ENCODE measurements at regions not wholly inside any gene's neighbourhood (a gene's known extent, or its start where the extent isn't known, plus 50 kb on each side); places are given as distances from the start of the nearest gene placed in this dataset.

DNA sequence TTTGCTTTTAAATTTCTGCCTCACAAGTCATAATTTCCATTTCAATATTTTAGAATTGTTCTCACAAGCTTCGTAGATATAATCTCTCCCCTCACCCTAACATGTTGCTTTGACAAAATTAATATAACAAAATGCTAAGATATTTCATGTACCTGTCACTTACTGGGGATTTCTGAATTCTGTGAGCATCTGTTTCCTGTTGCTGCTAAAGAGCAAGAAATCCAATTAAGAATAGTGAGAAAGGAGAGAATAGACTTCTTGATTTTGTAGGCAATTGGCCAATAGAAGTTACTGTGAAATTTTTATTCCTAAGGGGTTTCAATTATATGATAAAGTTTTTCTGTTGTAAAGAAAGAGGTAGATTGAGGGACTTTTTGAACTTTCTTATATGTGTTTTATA lies 796.5 kb upstream of the ARRDC3 start:
- Histone ChIP-seq H3K9me3 (replicated peaks; ENCODE audit: control insufficient read depth, insufficient read depth, low read length) (no peaks in the 10 kb centered on the region), H3K79me2 (ENCODE audit: control insufficient read depth, insufficient read depth, low read length) (no peaks in the 10 kb centered on the region), H3K4me3 (replicated peaks in 1 of 3; ENCODE audit: insufficient read depth in 1 of 3, low read depth in 1 of 3, low read length in 3 of 3) (no peak overlapping the region), H3K4me2 (ENCODE audit: insufficient read depth, low read length) (no peak overlapping the region), H4K20me1 (replicated peaks; ENCODE audit: control insufficient read depth, extremely low read depth, insufficient read depth, low read length) (no peaks in the 10 kb centered on the region), H3K27me3 (ENCODE audit: control insufficient read depth in 2 of 2, insufficient read depth in 2 of 2, low read length in 2 of 2) (no peaks in the 10 kb centered on the region), H3K9ac (replicated peaks; ENCODE audit: extremely low read depth, insufficient read depth, low read length) (no peak overlapping the region), H3K27ac (ENCODE audit: insufficient read depth, low read depth, low read length) (no peak overlapping the region), H3K36me3 (ENCODE audit: control insufficient read depth in 2 of 2, extremely low read depth in 1 of 2, insufficient read depth in 2 of 2, low read length in 2 of 2) (no peaks in the 10 kb centered on the region), H3K4me1 (ENCODE audit: control insufficient read depth, extremely low read depth, insufficient read depth, low read length) (no peaks in the 10 kb centered on the region), H2AFZ (ENCODE audit: low read depth, low read length) (no peak overlapping the region), H3K9me1 (replicated peaks; ENCODE audit: control insufficient read depth, extremely low read depth, insufficient read depth, low read length) (no peaks in the 10 kb centered on the region)
- DNase-seq (ENCODE audit: low read depth, low spot score) (no peak), FAIRE-seq (no peak)
- intact Hi-C loops (cut with micrococcal nuclease): no loop called here
- BruUV-seq (replicated peaks): no TSS peak
- dilution Hi-C loops (cut with MboI; ENCODE audit: extremely low pct_ligation_motif_present, low sequenced_read_pairs): no loop called here
- ChIA-PET CTCF (no interaction called here), POLR2A (no interaction called here)
- no peak for TF ChIP-seq GATA2 (IDR thresholded peaks at IDR 0.05; ENCODE audit: insufficient read depth, insufficient read length, low read depth, low read length)
- TF ChIP-seq MAX (IDR thresholded peaks at IDR 0.05; ENCODE audit: insufficient read depth, insufficient read length): no peak
- no peak for TF ChIP-seq EZH2 (IDR thresholded peaks at IDR 0.05; ENCODE audit: borderline replicate concordance, low read depth, low read length, severe bottlenecking)
- no peak for TF ChIP-seq FOS (IDR thresholded peaks at IDR 0.05; ENCODE audit: borderline replicate concordance, insufficient read depth, low read length)
- no peak for TF ChIP-seq POLR2AphosphoS5 (IDR thresholded peaks at IDR 0.05; ENCODE audit: insufficient read depth, low read depth, low read length)
- TF ChIP-seq JUN (IDR thresholded peaks at IDR 0.05; ENCODE audit: borderline replicate concordance, insufficient read depth, insufficient read length, low read depth): no peak
- TF ChIP-seq, protein P1, sequence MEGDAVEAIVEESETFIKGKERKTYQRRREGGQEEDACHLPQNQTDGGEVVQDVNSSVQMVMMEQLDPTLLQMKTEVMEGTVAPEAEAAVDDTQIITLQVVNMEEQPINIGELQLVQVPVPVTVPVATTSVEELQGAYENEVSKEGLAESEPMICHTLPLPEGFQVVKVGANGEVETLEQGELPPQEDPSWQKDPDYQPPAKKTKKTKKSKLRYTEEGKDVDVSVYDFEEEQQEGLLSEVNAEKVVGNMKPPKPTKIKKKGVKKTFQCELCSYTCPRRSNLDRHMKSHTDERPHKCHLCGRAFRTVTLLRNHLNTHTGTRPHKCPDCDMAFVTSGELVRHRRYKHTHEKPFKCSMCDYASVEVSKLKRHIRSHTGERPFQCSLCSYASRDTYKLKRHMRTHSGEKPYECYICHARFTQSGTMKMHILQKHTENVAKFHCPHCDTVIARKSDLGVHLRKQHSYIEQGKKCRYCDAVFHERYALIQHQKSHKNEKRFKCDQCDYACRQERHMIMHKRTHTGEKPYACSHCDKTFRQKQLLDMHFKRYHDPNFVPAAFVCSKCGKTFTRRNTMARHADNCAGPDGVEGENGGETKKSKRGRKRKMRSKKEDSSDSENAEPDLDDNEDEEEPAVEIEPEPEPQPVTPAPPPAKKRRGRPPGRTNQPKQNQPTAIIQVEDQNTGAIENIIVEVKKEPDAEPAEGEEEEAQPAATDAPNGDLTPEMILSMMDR (IDR thresholded peaks at IDR 0.05; ENCODE audit: extremely low read depth in 1 of 2, insufficient read depth in 1 of 2, low read depth in 1 of 2, low read length in 2 of 2): no peak
- TF ChIP-seq MYC (IDR thresholded peaks at IDR 0.05; ENCODE audit: low read depth, low read length): no peak
- TF ChIP-seq POLR2A (IDR thresholded peaks at IDR 0.05; ENCODE audit: low read depth, low read length): no peak

Measured in endothelial cell of umbilical vein (primary cell).